HCT116 (cell line): ENCODE measurements at regions not wholly inside any gene's neighbourhood (a gene's known extent, or its start where the extent isn't known, plus 50 kb on each side); places are given as distances from the start of the nearest gene placed in this dataset.

Experiments used
- ATAC-seq: fragments of 200-7000 bp; cut with Tn5 transposase; 2 replicates; pipeline ENCODE4 v1.9.1; 2020; ENCODE audit warnings: mild to moderate bottlenecking, moderate library complexity
- BruUV-seq: library from RNA; stranded (reverse); fragments of 400-500 nt; replicated peaks from 2 replicates; lab custom pipeline; 2021; lab: Mats Ljungman, UMichigan
- CTCF ChIA-PET: fragments of 300-600 bp; sonication (Branson Sonifier 250); formaldehyde crosslinking; loops from one replicate; lab custom pipeline; 2021; ENCODE audit warnings: antibody characterized with exemption; lab: Charles Lee
- POLR2A ChIA-PET: fragments of 300-600, 350-600 bp; sonication (Branson Sonifier 250); formaldehyde crosslinking; loops from one replicate; lab custom pipeline; 2021; ENCODE audit warnings: antibody characterized with exemption; lab: Charles Lee
- RAD21 ChIA-PET, 2 experiments: fragments of 300-600 bp; sonication (Branson Sonifier 250); formaldehyde crosslinking; loops; one replicate each; lab custom pipeline; 2023; ENCODE audit warnings: low total read pairs in 2 of 2; ENCODE audit not compliant: uncharacterized antibody in 2 of 2, unreplicated experiment in 2 of 2, low non-redundant PET in 1 of 2; lab: Charles Lee
- DNase-seq: peaks from one replicate; pipeline ENCODE4 v3.0.0-alpha.2; 2010; ENCODE audit warnings: low read depth, low spot score
- H2AFZ ChIP-seq: fragments of 200-600 bp; shearing (Covaris generic), sonication (generic); 2 replicates; pipeline ENCODE4 v1.6.1; 2017; ENCODE audit warnings: low read depth, mixed run types, mixed read lengths, antibody characterized with exemption, low read length; ENCODE audit not compliant: poor library complexity, severe bottlenecking
- H3K27ac ChIP-seq: 2 replicates; pipeline ENCODE4 v1.5.1; 2012; ENCODE audit warnings: low read depth, low read length
- H3K27me3 ChIP-seq: fragments of 200-600 bp; sonication (generic); 2 replicates; pipeline ENCODE4 v1.6.1; 2016; ENCODE audit warnings: mixed run types, low read length, mixed read lengths; ENCODE audit not compliant: insufficient read depth
- H3K36me3 ChIP-seq, 2 experiments: fragments of 200-500 bp in 1 of 2; fragments of 200-600 bp in 1 of 2; sonication (Bioruptor generic) in 1 of 2; sonication (generic) in 1 of 2; 2 replicates each; pipeline versions ENCODE4 v1.5.1 to v1.6.1; 2014 to 2016; ENCODE audit warnings: low read length in 2 of 2, inconsistent platforms in 1 of 2, mixed read lengths in 1 of 2, mixed run types in 1 of 2; ENCODE audit not compliant: insufficient read depth in 2 of 2, control insufficient read depth in 1 of 2
- H3K4me1 ChIP-seq, 2 experiments: fragments of 200-600 bp in 1 of 2; sonication (generic) in 1 of 2; 2 replicates each; pipeline versions ENCODE4 v1.5.1 to v1.6.1; 2012 to 2017; ENCODE audit warnings: low read length in 2 of 2, inconsistent platforms in 1 of 2, mild to moderate bottlenecking in 1 of 2, mixed read lengths in 1 of 2, mixed run types in 1 of 2, moderate library complexity in 1 of 2; ENCODE audit not compliant: insufficient read depth in 2 of 2, control insufficient read depth in 1 of 2
- H3K4me2 ChIP-seq: fragments of 200-600 bp; sonication (generic); 2 replicates; pipeline ENCODE4 v1.6.1; 2017; ENCODE audit warnings: mixed run types, low read length, mixed read lengths
- H3K4me3 ChIP-seq, 2 experiments: fragments of 200-600 bp in 1 of 2; sonication (generic) in 1 of 2; replicated peaks in 1 of 2; 2 replicates each; pipeline ENCODE4 v1.5.1; 2011 to 2016; ENCODE audit warnings: low read length in 2 of 2, control low read depth in 1 of 2, low read depth in 1 of 2, mild to moderate bottlenecking in 1 of 2, mixed read lengths in 1 of 2, mixed run types in 1 of 2
- H3K79me2 ChIP-seq: fragments of 200-600 bp; sonication (generic); 2 replicates; pipeline ENCODE4 v1.6.1; 2017; ENCODE audit warnings: mild to moderate bottlenecking, mixed run types, low read length, moderate library complexity, mixed read lengths; ENCODE audit not compliant: insufficient read depth
- H3K9ac ChIP-seq: fragments of 200-600 bp; sonication (generic); 2 replicates; pipeline ENCODE4 v1.6.1; 2016; ENCODE audit warnings: low read length, mixed read lengths
- H3K9me2 ChIP-seq: fragments of 200-600 bp; sonication (generic), shearing (Covaris generic); 2 replicates; pipeline ENCODE4 v1.6.1; 2017; ENCODE audit warnings: mixed run types, mild to moderate bottlenecking, moderate library complexity; ENCODE audit not compliant: insufficient read depth
- H3K9me3 ChIP-seq, 2 experiments: fragments of 200-500 bp in 1 of 2; fragments of 200-600 bp in 1 of 2; sonication (Bioruptor generic) in 1 of 2; sonication (generic) in 1 of 2; 2 replicates each; pipeline ENCODE4 v1.6.1; 2014 to 2017; ENCODE audit warnings: low read length in 2 of 2, mixed read lengths in 2 of 2, inconsistent platforms in 1 of 2, low read depth in 1 of 2, mild to moderate bottlenecking in 1 of 2, mixed run types in 1 of 2, moderate library complexity in 1 of 2; ENCODE audit not compliant: control insufficient read depth in 1 of 2, insufficient read depth in 1 of 2
- H4K20me1 ChIP-seq: fragments of 200-600 bp; sonication (generic), shearing (Covaris generic); 2 replicates; pipeline ENCODE4 v1.6.1; 2017; ENCODE audit warnings: mixed run types, mild to moderate bottlenecking, moderate library complexity; ENCODE audit not compliant: insufficient read depth
- CBX3 ChIP-seq: IDR thresholded peaks from 2 replicates; pipeline ENCODE4 v1.6.1; 2012; ENCODE audit warnings: low read depth
- CEBPB ChIP-seq: IDR thresholded peaks from 2 replicates; pipeline ENCODE4 v1.6.1; 2012; ENCODE audit warnings: low read depth
- EGR1 ChIP-seq: IDR thresholded peaks from 2 replicates; pipeline ENCODE4 v1.6.1; 2012; ENCODE audit warnings: low read depth
- ELF1 ChIP-seq: IDR thresholded peaks from 2 replicates; pipeline ENCODE4 v1.6.1; 2012; ENCODE audit warnings: low read depth, borderline replicate concordance
- EZH2 ChIP-seq: fragments of 200-600 bp; sonication (generic); IDR thresholded peaks from 2 replicates; pipeline ENCODE4 v1.6.1; 2017; ENCODE audit warnings: antibody characterized with exemption, mixed run types
- EZH2phosphoT487 ChIP-seq: fragments of 200-600 bp; IDR thresholded peaks from 2 replicates; pipeline ENCODE4 v1.6.1; 2018; ENCODE audit warnings: antibody characterized with exemption, borderline replicate concordance
- FOSL1 ChIP-seq: IDR thresholded peaks from 2 replicates; pipeline ENCODE4 v1.6.1; 2012; ENCODE audit warnings: low read depth
- JUND ChIP-seq: IDR thresholded peaks from 2 replicates; pipeline ENCODE4 v1.6.1; 2012
- MAX ChIP-seq: IDR thresholded peaks from 2 replicates; pipeline ENCODE4 v1.6.1; 2012
- POLR2A ChIP-seq: IDR thresholded peaks from 2 replicates; pipeline ENCODE4 v1.7.0; 2011; ENCODE audit warnings: borderline replicate concordance; ENCODE audit not compliant: insufficient read depth, insufficient read length; ENCODE audit errors: extremely low read depth
- RAD21 ChIP-seq: IDR thresholded peaks from 2 replicates; pipeline ENCODE4 v1.6.1; 2012; ENCODE audit warnings: low read depth, mild to moderate bottlenecking
- REST ChIP-seq: IDR thresholded peaks from 2 replicates; pipeline ENCODE4 v1.6.1; 2012; ENCODE audit warnings: low read depth
- SRF ChIP-seq: IDR thresholded peaks from 2 replicates; pipeline ENCODE4 v1.6.1; 2012; ENCODE audit warnings: low read depth
- YY1 ChIP-seq: IDR thresholded peaks from 2 replicates; pipeline ENCODE4 v1.6.1; 2011; ENCODE audit warnings: low read length, low read depth, moderate library complexity, mild to moderate bottlenecking; ENCODE audit not compliant: insufficient replicate concordance; ENCODE audit errors: extremely low read depth
- ZFX ChIP-seq: fragments of 450-650 bp; IDR thresholded peaks from 2 replicates; pipeline ENCODE4 v1.6.1; 2017
- ZNF274 ChIP-seq: fragments of 200-500 bp; sonication (Bioruptor generic); IDR thresholded peaks from 2 replicates; pipeline ENCODE4 v1.6.1; 2014; ENCODE audit warnings: mild to moderate bottlenecking, low read depth, low read length, inconsistent platforms
- intact Hi-C: fragments of 100-400 bp; cut with micrococcal nuclease; formaldehyde crosslinking; loops from 2 replicates; pipeline ENCODE4 v1.10.0; 2022
- TF ChIP-seq, protein P1 (sequence below), 3 experiments: fragments of 200-600 bp in 1 of 3; sonication (generic) in 1 of 3; IDR thresholded peaks in 2 of 3; conservative IDR thresholded peaks in 1 of 3; 2 replicates each; pipeline ENCODE4 v1.5.1; 2012 to 2017; ENCODE audit warnings: low read depth in 2 of 3, low read length in 2 of 3, antibody characterized with exemption in 1 of 3, borderline replicate concordance in 1 of 3, control low read depth in 1 of 3, mild to moderate bottlenecking in 1 of 3, mixed read lengths in 1 of 3, mixed run types in 1 of 3, moderate library complexity in 1 of 3; ENCODE audit not compliant: insufficient read depth in 1 of 3

DNA sequence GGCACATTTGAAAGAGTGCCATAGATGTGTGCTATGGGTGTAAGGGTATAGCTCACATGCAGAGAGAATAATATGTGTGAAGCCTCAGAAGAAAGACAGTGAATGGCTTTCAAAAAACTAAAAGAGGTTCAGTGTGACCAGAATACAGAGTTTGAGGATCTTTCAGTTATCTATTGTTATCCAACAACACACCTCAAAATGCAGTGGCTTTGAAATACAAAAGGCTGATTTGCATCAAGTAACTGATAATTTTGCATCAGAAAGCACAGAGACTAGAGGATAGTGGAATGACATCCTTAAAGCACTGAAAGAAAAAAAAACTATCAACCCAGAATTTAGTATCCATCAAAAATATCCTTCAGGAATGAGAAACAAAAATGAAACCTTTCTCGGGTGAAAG, 131.6 kb upstream of the IGF1 start:
- Histone ChIP-seq H4K20me1 (no peaks in the 10 kb centered on the region), H3K9me2 (no peaks in the 10 kb centered on the region), H2AFZ (no peak overlapping the region), H3K4me2 (no peak overlapping the region), H3K4me3 (no peak overlapping the region), H3K27me3 (peaks cover 5% of the 10 kb centered on the region; the same call in 1 of the 2 replicates), H3K9ac (no peak overlapping the region), H3K36me3 (no peaks in the 10 kb centered on the region), H3K9me3 (no peaks in the 10 kb centered on the region), H3K27ac (no peak overlapping the region), H3K79me2 (no peaks in the 10 kb centered on the region), H3K4me1 (no peaks in the 10 kb centered on the region)
- no TSS peak for BruUV-seq
- intact Hi-C loops, result no loop called here
- ChIA-PET CTCF (no interaction called here), RAD21 (no interaction called here), POLR2A (no interaction called here)
- DNase-seq (no peak), ATAC-seq (no peak)
- TF ChIP-seq EZH2phosphoT487 (no peak), ELF1 (no peak), ZNF274 (no peak), EGR1 (no peak), YY1 (no peak), EZH2 (no peak), CEBPB (no peak), SRF (no peak), CBX3 (no peak), MAX (no peak), JUND (no peak), POLR2A (no peak), ZFX (no peak), REST (no peak), RAD21 (no peak), FOSL1 (no peak)
- TF ChIP-seq, protein P1, sequence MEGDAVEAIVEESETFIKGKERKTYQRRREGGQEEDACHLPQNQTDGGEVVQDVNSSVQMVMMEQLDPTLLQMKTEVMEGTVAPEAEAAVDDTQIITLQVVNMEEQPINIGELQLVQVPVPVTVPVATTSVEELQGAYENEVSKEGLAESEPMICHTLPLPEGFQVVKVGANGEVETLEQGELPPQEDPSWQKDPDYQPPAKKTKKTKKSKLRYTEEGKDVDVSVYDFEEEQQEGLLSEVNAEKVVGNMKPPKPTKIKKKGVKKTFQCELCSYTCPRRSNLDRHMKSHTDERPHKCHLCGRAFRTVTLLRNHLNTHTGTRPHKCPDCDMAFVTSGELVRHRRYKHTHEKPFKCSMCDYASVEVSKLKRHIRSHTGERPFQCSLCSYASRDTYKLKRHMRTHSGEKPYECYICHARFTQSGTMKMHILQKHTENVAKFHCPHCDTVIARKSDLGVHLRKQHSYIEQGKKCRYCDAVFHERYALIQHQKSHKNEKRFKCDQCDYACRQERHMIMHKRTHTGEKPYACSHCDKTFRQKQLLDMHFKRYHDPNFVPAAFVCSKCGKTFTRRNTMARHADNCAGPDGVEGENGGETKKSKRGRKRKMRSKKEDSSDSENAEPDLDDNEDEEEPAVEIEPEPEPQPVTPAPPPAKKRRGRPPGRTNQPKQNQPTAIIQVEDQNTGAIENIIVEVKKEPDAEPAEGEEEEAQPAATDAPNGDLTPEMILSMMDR (IDR thresholded peaks at IDR 0.05 in 2 of 3, conservative IDR thresholded peaks at IDR 0.05 in 1 of 3; ENCODE audit: borderline replicate concordance in 1 of 3, insufficient read depth in 1 of 3, low read depth in 2 of 3, low read length in 2 of 3), result no peak
